Body of pancreas (tissue), 4 donors: ENCODE measurements at regions not wholly inside any gene's neighbourhood (a gene's known extent, or its start where the extent isn't known, plus 50 kb on each side); places are given as distances from the start of the nearest gene placed in this dataset.

Source experiments
- CTCF ChIP-seq, 7 experiments: fragments of 450-650 bp in 4 of 7; fragments of 200-600 bp in 3 of 7; sonication (generic) in 3 of 7; IDR thresholded peaks; one replicate each; pipeline ENCODE4 v1.5.1; 2016 to 2019; ENCODE audit warnings: antibody characterized with exemption in 7 of 7
- POLR2A ChIP-seq, 3 donors: fragments of 450-650 bp; IDR thresholded peaks; one replicate each; pipeline ENCODE4 v1.6.1; 2016; ENCODE audit warnings: antibody characterized with exemption in 3 of 3, mild to moderate bottlenecking in 2 of 3

GRCh38 chr4:10205223-10205622, 88.6 kb upstream of the WDR1 start:
- TF ChIP-seq POLR2A (IDR thresholded peaks at IDR 0.05), result no peak
- TF ChIP-seq CTCF (IDR thresholded peaks at IDR 0.05), result no peak
